ENCODE measurements at regions not wholly inside any gene's neighbourhood (a gene's known extent, or its start where the extent isn't known, plus 50 kb on each side); places are given as distances from the start of the nearest gene placed in this dataset.

- Histone ChIP-seq H3K4me2 (ENCODE audit: insufficient read depth in 1 of 2, low read depth in 2 of 2, low read length in 2 of 2) (no peak overlapping the region), H3K23ac (ENCODE audit: insufficient read length) (no peak overlapping the region), H2BK15ac (ENCODE audit: low read length) (no peak overlapping the region), H3K56ac (replicated peaks; ENCODE audit: insufficient read length, low read depth, low read length) (no peak overlapping the region), H3K27ac (ENCODE audit: low read depth, low read length) (no peak overlapping the region), H4K8ac (ENCODE audit: extremely low read depth, insufficient read depth, low read length) (no peak overlapping the region), H3K36me3 (ENCODE audit: control insufficient read depth in 2 of 4, insufficient read depth in 4 of 4, low read length in 3 of 4) (no peaks in the 10 kb centered on the region), H3K4me3 (ENCODE audit: extremely low read depth in 1 of 4, insufficient read depth in 2 of 4, low read depth in 3 of 4, low read length in 4 of 4) (no peak overlapping the region), H2BK12ac (ENCODE audit: low read depth, low read length) (no peak overlapping the region), H3K4ac (replicated peaks; ENCODE audit: insufficient read length, low read depth, low read length) (no peak overlapping the region), H3K4me1 (replicated peaks in 1 of 4; ENCODE audit: control insufficient read depth in 3 of 4, insufficient read depth in 4 of 4, low read length in 3 of 4) (no peaks in the 10 kb centered on the region; a peak in 1 of 7 replicates), H4K91ac (replicated peaks; ENCODE audit: insufficient read length, low read length) (no peak overlapping the region), H3K23me2 (ENCODE audit: low read depth, low read length) (no peaks in the 10 kb centered on the region), H3K27me3 (replicated peaks in 1 of 4; ENCODE audit: control insufficient read depth in 3 of 4, extremely low read depth in 1 of 4, insufficient read depth in 3 of 4, low read length in 3 of 4) (no peaks in the 10 kb centered on the region), H3K79me2 (ENCODE audit: control insufficient read depth in 1 of 2, insufficient read depth in 2 of 2, low read length in 2 of 2) (no peaks in the 10 kb centered on the region), H2BK120ac (replicated peaks; ENCODE audit: low read depth, low read length) (no peak overlapping the region), H3K14ac (ENCODE audit: insufficient read length) (no peak overlapping the region), H3K9ac (replicated peaks in 1 of 4; ENCODE audit: extremely low read depth in 1 of 4, low read depth in 3 of 4, low read length in 3 of 4) (0 out of 7 replicates have a peak overlapping the region, but pooled peaks of 1 of the 4 experiments have one; percentile 17), H3K9me3 (ENCODE audit: insufficient read depth in 2 of 2, low read depth in 1 of 2, low read length in 1 of 2) (no peaks in the 10 kb centered on the region), H3K18ac (ENCODE audit: extremely low read depth, low read length) (no peak overlapping the region), H4K5ac (ENCODE audit: insufficient read length, low read depth, low read length) (no peak overlapping the region), H3K79me1 (ENCODE audit: low read depth, low read length) (no peaks in the 10 kb centered on the region), H2AFZ (ENCODE audit: low read length) (no peak overlapping the region), H4K20me1 (replicated peaks in 1 of 2; ENCODE audit: control insufficient read depth in 1 of 2, insufficient read depth in 2 of 2, low read length in 2 of 2) (no peaks in the 10 kb centered on the region), H2AK5ac (ENCODE audit: low read depth, low read length) (no peak overlapping the region), H2BK20ac (ENCODE audit: low read length) (no peak overlapping the region), H2BK5ac (ENCODE audit: low read depth, low read length) (no peak overlapping the region)
- no peak for DNase-seq (ENCODE audit: low read depth in 1 of 2, low spot score in 2 of 2)
- POLR2A ChIA-PET (ENCODE audit: partially characterized antibody): no interaction called here
- WGBS, 2 experiments (ENCODE audit: extremely low coverage in 1 of 2, insufficient coverage in 1 of 2, insufficient read length in 1 of 2, insufficient replicate concordance in 2 of 2, low coverage in 1 of 2, low lambda C conversion rate in 2 of 2, missing lambda C conversion rate in 1 of 2): 90% methylated on average over 2 of the region's 2 CpGs; no CpG with 5 or more reads in 1 of the 2 experiments
- FAIRE-seq: no peak
- CTCF ChIA-PET (ENCODE audit: partially characterized antibody): interaction anchor here (1.0 kb wide), 1 partner anchor 16 kb away, joined by 3 read pairs; no protein-coding TSS in a partner anchor
- TF ChIP-seq RAD21 (IDR thresholded peaks at IDR 0.05 in 1 of 2, conservative IDR thresholded peaks at IDR 0.05 in 1 of 2; ENCODE audit: low read depth in 2 of 2, low read length in 2 of 2) (no peak), POLR2A (IDR thresholded peaks at IDR 0.05; ENCODE audit: control extremely low read depth in 1 of 2, low read depth in 2 of 2, low read length in 2 of 2) (no peak), RBBP5 (IDR thresholded peaks at IDR 0.05; ENCODE audit: borderline replicate concordance, low read depth, low read length) (no peak), MAFK (IDR thresholded peaks at IDR 0.05; ENCODE audit: low read depth, low read length) (no peak), HDAC2 (IDR thresholded peaks at IDR 0.05; ENCODE audit: borderline replicate concordance in 1 of 2, low read depth in 2 of 2, low read length in 2 of 2) (no peak), TCF12 (IDR thresholded peaks at IDR 0.05; ENCODE audit: low read depth, low read length) (no peak), EP300 (IDR thresholded peaks at IDR 0.05; ENCODE audit: borderline replicate concordance in 1 of 2, low read depth in 2 of 2, low read length in 2 of 2) (no peak), RNF2 (IDR thresholded peaks at IDR 0.05; ENCODE audit: borderline replicate concordance, low read depth, low read length, missing control alignments, poor library complexity, severe bottlenecking) (no peak), CREB1 (IDR thresholded peaks at IDR 0.05) (no peak), E2F6 (IDR thresholded peaks at IDR 0.05) (no peak), TAF7 (optimal IDR thresholded peaks at IDR 0.05; ENCODE audit: borderline replicate concordance, low read depth, low read length) (no peak), TAF1 (IDR thresholded peaks at IDR 0.05; ENCODE audit: low read depth, low read length) (no peak), BRCA1 (IDR thresholded peaks at IDR 0.05; ENCODE audit: low read depth, low read length) (no peak), JUN (IDR thresholded peaks at IDR 0.05; ENCODE audit: low read depth, low read length) (no peak)
Observed at GRCh38 chr13:22169473-22169872, 498.6 kb downstream of the FGF9 start.
